OCI-LY3 (cell line): ENCODE measurements at regions not wholly inside any gene's neighbourhood (a gene's known extent, or its start where the extent isn't known, plus 50 kb on each side); places are given as distances from the start of the nearest gene placed in this dataset.
A peak's percentile ranks its signal among the peaks of the same experiment; 100 is the strongest.

Experiments used
- H2AFZ ChIP-seq: fragments of 200-600, 300-600 bp; shearing (Covaris generic); 2 replicates; pipeline ENCODE4 v1.6.0; 2014; ENCODE audit warnings: antibody characterized with exemption, low read depth, low read length
- H3K27ac ChIP-seq: fragments of 200-600, 300-600 bp; sonication (generic); 2 replicates; pipeline ENCODE4 v1.5.1; 2014; ENCODE audit warnings: mild to moderate bottlenecking, low read length, moderate library complexity, mixed read lengths
- H3K27me3 ChIP-seq: fragments of 200-600, 300-600 bp; sonication (generic); 2 replicates; pipeline ENCODE4 v1.6.1; 2014; ENCODE audit warnings: low read depth, low read length, mixed read lengths
- H3K36me3 ChIP-seq: fragments of 200-600, 300-600 bp; sonication (generic); replicated peaks from 2 replicates; pipeline ENCODE3; 2014; ENCODE audit warnings: low read depth, low read length, mixed read lengths
- H3K4me1 ChIP-seq: fragments of 300-600, 200-600 bp; sonication (generic); 2 replicates; pipeline ENCODE4 v1.6.1; 2014; ENCODE audit warnings: low read length, mixed read lengths
- H3K4me2 ChIP-seq: fragments of 200-600, 300-600 bp; sonication (generic); 2 replicates; pipeline ENCODE4 v1.6.1; 2014; ENCODE audit warnings: low read length, mixed read lengths
- H3K4me3 ChIP-seq: fragments of 300-600, 200-600 bp; sonication (generic); 2 replicates; pipeline ENCODE4 v1.5.1; 2014; ENCODE audit warnings: antibody characterized with exemption, mild to moderate bottlenecking, low read length, moderate library complexity
- H3K79me2 ChIP-seq: fragments of 300-600, 200-600 bp; shearing (Covaris generic); 2 replicates; pipeline ENCODE4 v1.6.1; 2014; ENCODE audit warnings: mild to moderate bottlenecking, low read length, mixed read lengths
- H3K9ac ChIP-seq: fragments of 300-600, 200-600 bp; shearing (Covaris generic); 2 replicates; pipeline ENCODE4 v1.6.0; 2014; ENCODE audit warnings: mild to moderate bottlenecking, low read length, moderate library complexity
- H3K9me3 ChIP-seq: fragments of 200-600, 300-600 bp; shearing (Covaris generic); 2 replicates; pipeline ENCODE4 v1.6.1; 2014; ENCODE audit warnings: low read length, mixed read lengths; ENCODE audit not compliant: insufficient read depth
- H4K20me1 ChIP-seq: fragments of 200-600, 300-600 bp; sonication (generic); 2 replicates; pipeline ENCODE4 v1.6.1; 2016; ENCODE audit warnings: low read length, mixed read lengths; ENCODE audit not compliant: insufficient read depth
- EZH2phosphoT487 ChIP-seq: fragments of 200-600 bp; shearing (Covaris generic); IDR thresholded peaks from 2 replicates; pipeline ENCODE4 v1.6.1; 2018; ENCODE audit warnings: antibody characterized with exemption, mixed run types, low read depth
- TF ChIP-seq, protein P1 (sequence below): fragments of 200-600, 300-600 bp; sonication (generic); IDR thresholded peaks from 2 replicates; pipeline ENCODE4 v1.5.1; 2014; ENCODE audit warnings: antibody characterized with exemption, low read length, low read depth

DNA sequence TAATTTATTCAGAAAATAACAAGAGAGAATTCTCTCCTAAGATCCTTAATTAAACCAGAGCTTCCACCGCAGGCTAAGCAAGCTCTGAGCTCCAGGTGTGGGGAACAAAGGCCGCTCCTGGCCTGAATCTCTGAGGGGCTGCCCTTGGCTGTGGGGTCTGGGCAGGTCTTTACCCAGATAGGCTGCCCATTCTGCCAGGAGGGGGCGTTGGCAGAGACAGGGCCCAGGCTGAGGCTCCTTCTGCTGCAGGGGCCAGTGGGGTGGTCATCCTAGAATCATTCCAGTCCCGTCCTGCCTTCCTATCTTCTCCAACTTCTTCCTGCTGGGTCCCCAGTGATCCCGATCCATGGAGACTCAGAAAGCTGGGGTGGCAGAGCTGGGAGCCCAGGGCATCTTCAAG, 82.9 kb upstream of the POU3F1 start:
- Histone ChIP-seq H3K9me3 (no peaks in the 10 kb centered on the region), H3K27me3 (no peaks in the 10 kb centered on the region), H3K4me2 (no peak overlapping the region), H2AFZ (no peak overlapping the region), H3K79me2 (no peaks in the 10 kb centered on the region), H3K9ac (no peak overlapping the region), H3K4me3 (no peak overlapping the region), H4K20me1 (no peaks in the 10 kb centered on the region), H3K4me1 (peaks cover 32% of the 10 kb centered on the region), H3K36me3 (no peaks in the 10 kb centered on the region), H3K27ac (no peak overlapping the region)
- TF ChIP-seq EZH2phosphoT487, result no peak
- TF ChIP-seq, protein P1, sequence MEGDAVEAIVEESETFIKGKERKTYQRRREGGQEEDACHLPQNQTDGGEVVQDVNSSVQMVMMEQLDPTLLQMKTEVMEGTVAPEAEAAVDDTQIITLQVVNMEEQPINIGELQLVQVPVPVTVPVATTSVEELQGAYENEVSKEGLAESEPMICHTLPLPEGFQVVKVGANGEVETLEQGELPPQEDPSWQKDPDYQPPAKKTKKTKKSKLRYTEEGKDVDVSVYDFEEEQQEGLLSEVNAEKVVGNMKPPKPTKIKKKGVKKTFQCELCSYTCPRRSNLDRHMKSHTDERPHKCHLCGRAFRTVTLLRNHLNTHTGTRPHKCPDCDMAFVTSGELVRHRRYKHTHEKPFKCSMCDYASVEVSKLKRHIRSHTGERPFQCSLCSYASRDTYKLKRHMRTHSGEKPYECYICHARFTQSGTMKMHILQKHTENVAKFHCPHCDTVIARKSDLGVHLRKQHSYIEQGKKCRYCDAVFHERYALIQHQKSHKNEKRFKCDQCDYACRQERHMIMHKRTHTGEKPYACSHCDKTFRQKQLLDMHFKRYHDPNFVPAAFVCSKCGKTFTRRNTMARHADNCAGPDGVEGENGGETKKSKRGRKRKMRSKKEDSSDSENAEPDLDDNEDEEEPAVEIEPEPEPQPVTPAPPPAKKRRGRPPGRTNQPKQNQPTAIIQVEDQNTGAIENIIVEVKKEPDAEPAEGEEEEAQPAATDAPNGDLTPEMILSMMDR, result peak; percentile 47

DNA sequence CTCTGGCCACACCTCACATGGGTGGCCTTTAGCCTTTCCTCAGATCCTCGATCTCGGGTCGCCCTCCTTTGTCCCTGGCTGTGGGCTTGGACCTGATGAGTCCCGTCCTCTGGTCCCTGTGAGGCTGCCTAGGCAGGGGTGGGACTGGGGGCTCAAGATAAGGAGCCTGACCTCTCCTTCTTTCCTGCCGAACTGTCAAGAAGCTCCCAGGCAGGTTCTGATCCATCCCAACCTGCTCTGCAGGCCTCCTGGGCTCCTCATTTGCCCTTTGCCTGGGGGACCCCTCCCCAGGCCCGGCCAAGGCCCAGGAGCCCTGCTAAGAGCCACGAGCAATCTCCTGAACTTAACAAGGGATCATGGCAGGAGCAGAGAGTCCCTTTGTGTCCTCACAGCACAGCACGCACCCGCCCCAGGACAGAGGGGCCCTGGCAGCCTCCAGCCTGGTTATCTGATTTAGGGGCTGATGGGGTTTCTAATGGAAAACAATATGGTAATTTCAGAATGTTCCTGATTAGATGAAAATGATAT, 82.4 kb upstream of the POU3F1 start:
- Histone ChIP-seq H3K9ac (no peak overlapping the region), H4K20me1 (no peaks in the 10 kb centered on the region), H3K9me3 (no peaks in the 10 kb centered on the region), H3K27me3 (no peaks in the 10 kb centered on the region), H3K4me1 (peaks cover 28% of the 10 kb centered on the region), H2AFZ (no peak overlapping the region), H3K4me2 (no peak overlapping the region), H3K36me3 (no peaks in the 10 kb centered on the region), H3K4me3 (no peak overlapping the region), H3K79me2 (no peaks in the 10 kb centered on the region), H3K27ac (no peak overlapping the region)
- no peak for TF ChIP-seq EZH2phosphoT487
- TF ChIP-seq, protein P1, result no peak

DNA sequence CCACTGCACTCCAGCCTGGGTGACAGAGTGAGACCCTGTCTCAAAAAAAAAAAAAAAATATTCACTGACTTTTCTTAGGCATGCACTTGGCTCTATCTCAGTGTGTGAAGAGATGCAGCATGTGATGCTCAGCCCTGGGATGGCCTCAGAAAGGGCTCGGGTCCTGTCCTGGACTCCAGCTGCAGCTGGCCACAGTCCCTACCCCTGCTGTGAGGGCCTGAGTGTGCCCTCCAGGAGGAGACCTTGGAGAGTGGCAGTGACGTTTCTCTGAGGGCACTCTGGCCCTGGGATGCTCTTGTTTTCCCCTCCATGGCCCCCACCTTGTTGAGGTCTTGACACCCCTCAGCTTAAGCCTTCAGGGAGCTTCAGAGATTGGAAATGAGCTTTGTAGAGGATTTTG, 81.9 kb upstream of the POU3F1 start:
- no peak for TF ChIP-seq EZH2phosphoT487
- TF ChIP-seq, protein P1, result no peak
- Histone ChIP-seq H3K79me2 (no peaks in the 10 kb centered on the region), H4K20me1 (no peaks in the 10 kb centered on the region), H3K4me2 (no peak overlapping the region), H3K27ac (no peak overlapping the region), H3K9ac (no peak overlapping the region), H3K36me3 (no peaks in the 10 kb centered on the region), H3K4me3 (no peak overlapping the region), H3K27me3 (no peaks in the 10 kb centered on the region), H2AFZ (no peak overlapping the region), H3K4me1 (peaks cover 25% of the 10 kb centered on the region), H3K9me3 (no peaks in the 10 kb centered on the region)

DNA sequence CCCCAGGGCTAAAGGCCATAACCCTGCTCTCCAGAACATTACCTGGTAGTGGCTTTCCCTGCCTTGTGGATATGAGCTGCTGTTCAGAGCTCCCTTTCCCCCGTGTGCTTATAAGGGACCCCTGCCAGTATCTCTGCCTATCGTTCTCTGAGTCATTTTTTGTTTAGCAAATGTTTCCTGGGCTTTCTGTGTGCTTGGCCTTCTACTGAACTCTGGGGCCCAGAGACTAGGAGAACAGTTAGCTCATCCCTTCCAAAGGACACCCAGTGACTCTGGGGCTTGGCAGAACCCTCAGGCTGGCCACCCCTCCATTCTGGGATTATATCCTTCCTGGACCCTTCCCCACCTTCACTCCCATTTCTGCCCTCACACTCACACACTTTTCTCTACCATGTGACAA, 80.8 kb upstream of the POU3F1 start:
- TF ChIP-seq, protein P1, result no peak
- no peak for TF ChIP-seq EZH2phosphoT487
- H3K27me3 ChIP-seq, result no peaks in the 10 kb centered on the region
- no peaks in the 10 kb centered on the region for H4K20me1 ChIP-seq
- H2AFZ ChIP-seq, result no peak overlapping the region
- no peaks in the 10 kb centered on the region for H3K36me3 ChIP-seq
- H3K79me2 ChIP-seq, result no peaks in the 10 kb centered on the region
- no peak overlapping the region for H3K4me2 ChIP-seq
- no peak overlapping the region for H3K9ac ChIP-seq
- no peak overlapping the region for H3K4me3 ChIP-seq
- H3K27ac ChIP-seq, result no peak overlapping the region
- H3K9me3 ChIP-seq, result no peaks in the 10 kb centered on the region
- H3K4me1 ChIP-seq, result peaks cover 17% of the 10 kb centered on the region
